Uterus (tissue), 3 donors: ENCODE measurements at regions not wholly inside any gene's neighbourhood (a gene's known extent, or its start where the extent isn't known, plus 50 kb on each side); places are given as distances from the start of the nearest gene placed in this dataset.
"Not testable (repeated sequence)": the region's sequence is repeated elsewhere in the genome, so short reads cannot be mapped to it uniquely, and the experiment has no call there.

Source experiments
- DNase-seq, 2 donors: peaks; one replicate each; pipeline ENCODE4 v3.0.0-alpha.2; 2019 to 2020
- H3K27ac ChIP-seq, 2 donors: fragments of 200-600 bp; sonication (generic); 1 replicate in 1 of 2; 2 replicates in 1 of 2; pipeline ENCODE4 v1.5.1; 2016 to 2018
- H3K27me3 ChIP-seq, 2 donors: fragments of 200-600 bp; sonication (generic); one replicate each; pipeline ENCODE4 v1.5.1; 2018 to 2019; ENCODE audit warnings: control low read depth in 1 of 2
- H3K36me3 ChIP-seq, 2 donors: fragments of 200-600 bp; sonication (generic); one replicate each; pipeline ENCODE4 v1.5.1; 2019; ENCODE audit warnings: control low read depth in 1 of 2
- H3K4me1 ChIP-seq, 2 donors: fragments of 200-600 bp; sonication (generic); one replicate each; pipeline ENCODE4 v1.5.1; 2018 to 2019; ENCODE audit warnings: control low read depth in 1 of 2
- H3K4me3 ChIP-seq, 2 donors: fragments of 200-600 bp; sonication (generic); 1 replicate in 1 of 2; 2 replicates in 1 of 2; pipeline ENCODE4 v1.5.1; 2018 to 2019; ENCODE audit warnings: mild to moderate bottlenecking in 1 of 2
- H3K9me3 ChIP-seq, 2 donors: fragments of 200-600 bp; sonication (generic); one replicate each; pipeline ENCODE4 v1.5.1; 2019; ENCODE audit warnings: control low read depth in 1 of 2
- POLR2A ChIP-seq, 2 donors: fragments of 450-650 bp; IDR thresholded peaks; one replicate each; pipeline ENCODE4 v1.6.1; 2016; ENCODE audit warnings: antibody characterized with exemption in 2 of 2, mild to moderate bottlenecking in 1 of 2, moderate library complexity in 1 of 2
- intact Hi-C: fragments of 100-400 bp; cut with DNase I; formaldehyde crosslinking; loops from one replicate; pipeline ENCODE4 v1.15.1; 2023; ENCODE audit warnings: low total_unique reads
- TF ChIP-seq, protein P1 (sequence below), 4 experiments: fragments of 200-600 bp in 2 of 4; fragments of 450-650 bp in 2 of 4; sonication (generic) in 2 of 4; IDR thresholded peaks; one replicate each; pipeline ENCODE4 v1.5.1; 2016 to 2019; ENCODE audit warnings: antibody characterized with exemption in 4 of 4, mild to moderate bottlenecking in 2 of 4, moderate library complexity in 1 of 4
- donor health status: DM: yes; HTN: yes; CAD: no.

DNA sequence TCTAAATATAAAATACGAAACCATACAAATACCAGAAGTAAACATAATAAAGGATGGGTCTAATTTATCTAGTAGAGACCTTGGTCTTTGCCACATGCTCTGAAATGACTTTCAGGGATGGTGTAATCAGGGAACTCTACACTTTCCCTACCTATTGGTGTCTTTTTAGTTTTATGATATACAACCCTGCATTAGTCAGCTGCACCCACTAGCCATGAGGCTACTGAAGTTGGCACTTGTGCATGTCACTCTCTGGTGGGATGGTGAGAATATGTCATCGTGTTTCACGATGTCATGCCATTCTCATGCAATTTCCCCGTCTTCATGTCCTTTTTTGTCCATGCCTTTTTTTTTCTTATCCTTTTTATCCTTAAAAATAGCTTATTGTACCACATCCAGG lies 234.9 kb upstream of the ACTBL2 start:
- Histone ChIP-seq H3K27me3 (no peaks in the 10 kb centered on the region), H3K27ac (no peak overlapping the region), H3K36me3 (no peaks in the 10 kb centered on the region), H3K9me3 (no peaks in the 10 kb centered on the region), H3K4me1 (no peaks in the 10 kb centered on the region), H3K4me3 (no peak overlapping the region)
- intact Hi-C loops: no loop called here
- DNase-seq: no peak
- TF ChIP-seq, protein P1, sequence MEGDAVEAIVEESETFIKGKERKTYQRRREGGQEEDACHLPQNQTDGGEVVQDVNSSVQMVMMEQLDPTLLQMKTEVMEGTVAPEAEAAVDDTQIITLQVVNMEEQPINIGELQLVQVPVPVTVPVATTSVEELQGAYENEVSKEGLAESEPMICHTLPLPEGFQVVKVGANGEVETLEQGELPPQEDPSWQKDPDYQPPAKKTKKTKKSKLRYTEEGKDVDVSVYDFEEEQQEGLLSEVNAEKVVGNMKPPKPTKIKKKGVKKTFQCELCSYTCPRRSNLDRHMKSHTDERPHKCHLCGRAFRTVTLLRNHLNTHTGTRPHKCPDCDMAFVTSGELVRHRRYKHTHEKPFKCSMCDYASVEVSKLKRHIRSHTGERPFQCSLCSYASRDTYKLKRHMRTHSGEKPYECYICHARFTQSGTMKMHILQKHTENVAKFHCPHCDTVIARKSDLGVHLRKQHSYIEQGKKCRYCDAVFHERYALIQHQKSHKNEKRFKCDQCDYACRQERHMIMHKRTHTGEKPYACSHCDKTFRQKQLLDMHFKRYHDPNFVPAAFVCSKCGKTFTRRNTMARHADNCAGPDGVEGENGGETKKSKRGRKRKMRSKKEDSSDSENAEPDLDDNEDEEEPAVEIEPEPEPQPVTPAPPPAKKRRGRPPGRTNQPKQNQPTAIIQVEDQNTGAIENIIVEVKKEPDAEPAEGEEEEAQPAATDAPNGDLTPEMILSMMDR (IDR thresholded peaks at IDR 0.05): no peak
- TF ChIP-seq POLR2A (IDR thresholded peaks at IDR 0.05): no peak

GRCh38 chr5:57716661-57717060 lies 234.1 kb upstream of the ACTBL2 start:
- intact Hi-C loops: no loop called here
- TF ChIP-seq, protein P1 (IDR thresholded peaks at IDR 0.05): no peak
- no peak for TF ChIP-seq POLR2A (IDR thresholded peaks at IDR 0.05)
- DNase-seq: no peak
- Histone ChIP-seq H3K27ac (no peak overlapping the region), H3K9me3 (no peaks in the 10 kb centered on the region), H3K4me1 (no peaks in the 10 kb centered on the region), H3K36me3 (no peaks in the 10 kb centered on the region), H3K27me3 (no peaks in the 10 kb centered on the region), H3K4me3 (no peak overlapping the region)

- DNase-seq: no peak
- Histone ChIP-seq H3K27ac (no peak overlapping the region), H3K4me1 (no peaks in the 10 kb centered on the region), H3K4me3 (no peak overlapping the region), H3K9me3 (no peaks in the 10 kb centered on the region), H3K27me3 (no peaks in the 10 kb centered on the region), H3K36me3 (no peaks in the 10 kb centered on the region)
- intact Hi-C loops: no loop called here
- TF ChIP-seq, protein P1 (IDR thresholded peaks at IDR 0.05): no peak
These were observed 232.7 kb upstream of the ACTBL2 start for GRCh38 chr5:57715296-57715695.

DNA sequence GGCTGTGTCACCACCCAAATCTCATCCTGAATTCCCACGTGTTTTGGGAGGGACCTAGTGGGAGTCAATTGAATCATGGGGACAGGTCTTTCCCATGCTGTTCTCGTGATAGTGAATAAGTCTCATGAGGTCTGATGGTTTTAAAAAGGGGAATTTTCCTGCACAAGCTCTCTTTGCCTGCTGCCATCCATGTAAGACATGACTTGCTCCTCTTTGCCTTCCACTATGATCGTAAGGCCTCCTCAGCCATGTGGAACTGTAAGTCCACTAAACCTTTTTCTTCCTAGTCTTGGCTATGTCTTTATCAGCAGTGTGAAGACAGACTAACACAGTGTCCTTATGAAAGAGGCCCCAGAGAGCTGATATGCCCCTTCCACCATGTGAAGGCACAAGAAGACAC lies 230.9 kb upstream of the ACTBL2 start:
- H3K4me3 ChIP-seq, H3K27ac ChIP-seq, H3K36me3 ChIP-seq, H3K9me3 ChIP-seq, H3K4me1 ChIP-seq, H3K27me3 ChIP-seq, DNase-seq, intact Hi-C loops: not testable (repeated sequence)

GRCh38 chr5:57711946-57712345 lies 229.3 kb upstream of the ACTBL2 start:
- Histone ChIP-seq H3K36me3 (no peaks in the 10 kb centered on the region), H3K4me1 (no peaks in the 10 kb centered on the region), H3K27ac (no peak overlapping the region), H3K9me3 (no peaks in the 10 kb centered on the region), H3K27me3 (no peaks in the 10 kb centered on the region), H3K4me3 (no peak overlapping the region)
- TF ChIP-seq POLR2A (IDR thresholded peaks at IDR 0.05): no peak
- TF ChIP-seq, protein P1 (IDR thresholded peaks at IDR 0.05): no peak
- DNase-seq: no peak
- intact Hi-C loops: no loop called here

DNA sequence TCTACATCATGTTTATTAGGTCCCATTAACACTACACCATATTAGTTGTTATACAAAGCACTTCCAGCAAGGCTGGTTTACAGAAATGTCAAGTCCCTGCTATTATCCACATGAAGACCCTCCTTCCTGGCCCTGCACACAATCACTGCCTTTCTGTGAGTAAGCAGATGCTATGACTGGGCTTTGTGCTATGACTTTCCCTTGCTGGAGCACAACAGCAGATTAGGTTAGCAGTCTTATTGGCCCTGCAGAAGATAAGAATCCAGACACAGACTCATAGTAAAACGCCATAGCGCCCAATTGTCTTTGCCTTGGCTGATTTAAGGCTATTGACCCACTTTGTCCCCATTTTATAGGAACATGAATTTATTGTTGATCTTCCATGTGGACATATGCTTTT lies 228.9 kb upstream of the ACTBL2 start:
- TF ChIP-seq, protein P1 (IDR thresholded peaks at IDR 0.05): no peak
- no peak for TF ChIP-seq POLR2A (IDR thresholded peaks at IDR 0.05)
- DNase-seq: no peak
- no peaks in the 10 kb centered on the region for H3K4me1 ChIP-seq
- intact Hi-C loops: no loop called here
- no peak overlapping the region for H3K4me3 ChIP-seq
- H3K27ac ChIP-seq: no peak overlapping the region
- H3K27me3 ChIP-seq: no peaks in the 10 kb centered on the region
- H3K9me3 ChIP-seq: no peaks in the 10 kb centered on the region
- H3K36me3 ChIP-seq: no peaks in the 10 kb centered on the region
